GM12873 (cell line): ENCODE measurements at regions not wholly inside any gene's neighbourhood (a gene's known extent, or its start where the extent isn't known, plus 50 kb on each side); places are given as distances from the start of the nearest gene placed in this dataset.

ENCODE experiments used
- CTCF ChIP-seq: IDR thresholded peaks from 2 replicates; pipeline ENCODE4 v1.5.1; 2012; ENCODE audit warnings: low read depth, mild to moderate bottlenecking, moderate library complexity, low read length, control low read depth; ENCODE audit not compliant: insufficient read depth; ENCODE audit errors: missing control alignments

GRCh38 chr2:9750224-9751215 is 92.8 kb upstream of the TAF1B start:
- no peak for TF ChIP-seq CTCF

GRCh38 chr2:9751831-9752230 is 91.4 kb upstream of the TAF1B start:
- TF ChIP-seq CTCF = no peak

DNA sequence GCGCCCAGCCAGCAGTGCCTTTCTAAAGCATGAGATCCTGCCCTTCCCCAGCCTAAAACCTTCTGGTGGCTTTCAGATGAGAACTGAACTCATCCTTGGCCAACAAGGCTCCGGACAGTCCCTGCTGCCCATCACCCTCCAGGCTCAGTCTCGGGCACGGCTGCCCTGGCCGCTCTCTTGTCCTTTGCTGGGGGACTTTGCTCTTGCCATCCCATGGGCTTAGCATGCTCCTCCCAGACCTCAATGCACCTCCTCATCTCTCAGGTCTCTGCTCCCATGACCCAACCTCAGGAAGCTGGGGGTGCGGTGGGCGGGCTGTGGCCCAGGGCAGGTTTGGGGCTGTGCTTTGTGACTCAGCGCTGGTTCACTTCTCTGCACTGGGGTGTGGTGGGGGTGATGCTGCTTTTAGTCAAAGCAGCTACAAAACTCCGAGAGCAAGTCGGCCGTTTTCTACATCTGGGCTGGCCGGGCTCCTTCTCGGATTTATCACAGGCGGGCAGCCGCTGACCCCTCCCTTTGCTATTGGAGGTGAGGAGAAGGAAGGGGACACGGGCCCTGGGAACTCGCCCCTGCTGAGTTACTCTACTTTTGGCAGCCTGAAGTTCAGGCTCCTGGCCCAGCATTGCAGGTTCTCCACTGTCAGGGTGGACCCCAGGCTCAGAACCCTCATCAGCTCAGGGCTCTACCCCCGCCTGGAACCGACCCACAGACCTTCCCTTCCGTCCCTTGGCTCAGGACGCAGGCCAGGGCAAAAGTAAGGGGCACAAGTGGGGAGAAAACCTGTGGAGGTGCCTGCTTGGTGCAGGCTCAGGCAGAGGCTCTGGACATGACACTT is 90.6 kb upstream of the TAF1B start:
- no peak for TF ChIP-seq CTCF

DNA sequence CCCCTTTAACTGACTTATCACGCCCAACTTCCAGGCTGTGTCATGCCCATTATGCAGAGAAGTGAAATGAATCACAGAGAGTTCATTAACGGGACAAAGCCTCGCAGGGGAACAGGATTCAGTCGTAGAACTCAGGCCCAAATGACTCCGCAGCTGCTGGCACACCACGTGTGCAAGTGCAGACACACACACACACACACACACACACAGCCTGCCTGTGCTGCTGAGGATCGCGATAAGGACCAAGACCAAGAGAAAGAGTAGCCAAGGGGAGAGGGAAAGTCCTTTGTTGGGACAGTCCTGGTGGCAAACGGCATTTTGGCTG is 90.0 kb upstream of the TAF1B start:
- no peak for TF ChIP-seq CTCF

DNA sequence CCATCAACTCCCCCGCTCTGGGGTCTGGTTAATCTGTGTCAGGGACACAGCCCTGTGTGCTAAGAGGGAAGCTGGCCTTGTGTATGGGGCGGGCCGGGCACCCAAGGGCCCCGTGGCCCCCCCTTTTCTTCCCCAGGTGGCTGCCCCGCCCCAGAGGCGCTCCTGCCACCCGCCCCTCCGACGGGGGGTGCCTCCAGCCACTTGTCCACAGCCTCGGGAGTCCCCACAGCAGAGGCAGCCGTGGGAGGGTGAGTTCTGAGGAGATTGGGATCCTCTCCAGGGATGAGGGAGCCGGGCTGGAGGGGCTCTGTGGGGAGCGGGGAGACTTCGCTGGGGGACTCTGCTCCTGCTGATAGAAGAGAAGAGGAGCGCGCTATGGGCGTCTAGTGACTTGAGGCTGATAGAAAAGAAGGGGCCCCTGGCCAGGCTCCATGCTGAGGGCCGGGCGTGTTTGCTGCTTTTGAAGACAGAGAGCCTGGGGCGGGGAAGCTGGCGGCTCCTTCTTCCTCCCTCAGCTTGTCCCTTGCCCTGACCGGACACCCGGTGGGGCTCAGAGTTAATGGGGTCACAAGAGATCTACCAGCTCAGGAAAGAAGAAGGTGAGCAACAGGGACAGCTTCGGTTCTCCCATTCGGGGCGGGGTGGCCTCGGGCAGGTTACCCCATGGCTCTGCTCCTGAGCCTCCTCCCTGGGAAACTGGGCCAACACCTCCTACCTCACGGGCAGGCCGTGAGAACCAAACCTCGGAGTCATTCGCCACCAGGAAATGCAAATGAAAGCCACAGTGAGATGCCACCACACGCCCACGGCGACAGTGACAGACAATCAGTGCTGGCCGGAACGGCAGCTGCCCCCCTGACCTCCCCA is 89.4 kb upstream of the TAF1B start:
- TF ChIP-seq CTCF = no peak

- TF ChIP-seq CTCF = no peak
Measured at GRCh38 chr2:9754532-9754887, 88.8 kb upstream of the TAF1B start.

DNA sequence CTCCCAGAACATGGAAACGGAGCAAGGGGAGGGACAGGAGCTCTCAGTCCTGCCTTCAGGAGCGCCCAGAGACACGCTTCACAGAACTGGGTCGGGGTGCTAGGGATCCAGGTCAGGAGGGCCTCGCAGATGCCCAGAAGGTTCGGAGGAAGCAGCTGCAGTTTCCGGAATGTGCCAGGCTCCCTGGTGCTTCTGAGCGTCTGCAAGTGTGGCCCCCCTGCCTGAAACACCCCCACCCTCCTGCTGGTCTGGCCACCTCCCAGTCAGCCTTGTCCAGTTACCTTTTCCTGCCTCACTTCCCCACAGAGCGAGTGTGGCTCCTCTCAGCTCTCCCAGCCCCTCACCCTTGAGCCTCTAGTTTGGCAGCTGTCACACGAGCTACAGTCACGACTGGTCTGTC is 88.3 kb upstream of the TAF1B start:
- no peak for TF ChIP-seq CTCF
